ENCODE measurements at regions not wholly inside any gene's neighbourhood (a gene's known extent, or its start where the extent isn't known, plus 50 kb on each side); places are given as distances from the start of the nearest gene placed in this dataset.

- POLR2A ChIA-PET = no interaction called here
These were observed 69.9 kb upstream of the ANKRD10 start for GRCh38 chr13:110984798-110985197.

DNA sequence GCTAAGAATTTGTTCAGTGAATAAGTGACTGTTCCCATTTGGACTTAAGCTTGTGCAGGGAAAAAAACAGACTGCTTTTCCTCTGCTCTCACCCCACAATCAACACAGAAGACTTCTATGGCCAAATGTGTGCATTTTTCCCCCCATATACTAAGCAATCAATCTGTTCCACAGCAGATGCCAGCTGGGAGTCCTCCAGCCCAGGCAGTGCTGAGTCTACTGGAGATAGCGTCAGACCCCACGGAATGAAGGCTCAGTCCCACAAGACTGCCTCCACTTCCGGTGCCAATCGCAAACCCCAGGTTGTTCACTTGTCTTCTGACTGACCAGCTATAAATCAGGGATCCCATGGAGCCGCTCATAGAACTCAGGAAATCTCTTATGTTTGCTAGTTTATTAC lies 69.5 kb upstream of the ANKRD10 start:
- ChIA-PET POLR2A (no interaction called here), CTCF (no interaction called here)
- DNase-seq = no peak
- BruUV-seq (replicated peaks) = no TSS peak
- no peaks in the 10 kb centered on the region for H3K4me1 ChIP-seq
- peaks cover 32% of the 10 kb centered on the region for H3K27me3 Mint-ChIP-seq (ENCODE audit: insufficient read depth, unreplicated experiment)
- H3K4me1 Mint-ChIP-seq (ENCODE audit: low read depth, unreplicated experiment) = no peaks in the 10 kb centered on the region
- H3K9me3 Mint-ChIP-seq (ENCODE audit: unreplicated experiment) = no peaks in the 10 kb centered on the region
- no peaks in the 10 kb centered on the region for H3K9me3 ChIP-seq
- no peaks in the 10 kb centered on the region for H3K36me3 ChIP-seq (ENCODE audit: control insufficient read depth, insufficient read depth, low read length)
- H3K4me3 Mint-ChIP-seq (ENCODE audit: unreplicated experiment) = no peak overlapping the region
- H3K27ac Mint-ChIP-seq (ENCODE audit: unreplicated experiment) = no peak overlapping the region
- intact Hi-C loops (cut with micrococcal nuclease; ENCODE audit: unreplicated experiment) = no loop called here
- TF ChIP-seq CTCF (IDR thresholded peaks at IDR 0.05; ENCODE audit: insufficient read depth in 1 of 2, low read depth in 1 of 2, low read length in 1 of 2, severe bottlenecking in 1 of 2, unreplicated experiment in 1 of 2) = no peak
- no peaks in the 10 kb centered on the region for H3K36me3 Mint-ChIP-seq (ENCODE audit: insufficient read depth, unreplicated experiment)
- no peaks in the 10 kb centered on the region for H3K27me3 ChIP-seq (replicated peaks; ENCODE audit: control insufficient read depth, insufficient read depth, low read length)
- no peak overlapping the region for H3K4me3 ChIP-seq (ENCODE audit: low read depth, low read length)

More at GRCh38 chr13:110984798-110985197, 69.9 kb upstream of the ANKRD10 start:
- TF ChIP-seq CTCF (IDR thresholded peaks at IDR 0.05; ENCODE audit: insufficient read depth in 1 of 2, low read depth in 1 of 2, low read length in 1 of 2, severe bottlenecking in 1 of 2, unreplicated experiment in 1 of 2) = no peak
- Mint-ChIP-seq H3K36me3 (ENCODE audit: insufficient read depth, unreplicated experiment) (no peaks in the 10 kb centered on the region), H3K4me1 (ENCODE audit: low read depth, unreplicated experiment) (no peaks in the 10 kb centered on the region), H3K4me3 (ENCODE audit: unreplicated experiment) (no peak overlapping the region), H3K27ac (ENCODE audit: unreplicated experiment) (no peak overlapping the region), H3K9me3 (ENCODE audit: unreplicated experiment) (no peaks in the 10 kb centered on the region), H3K27me3 (ENCODE audit: insufficient read depth, unreplicated experiment) (peaks cover 32% of the 10 kb centered on the region)
- BruUV-seq (replicated peaks) = no TSS peak
- Histone ChIP-seq H3K9me3 (no peaks in the 10 kb centered on the region), H3K4me3 (ENCODE audit: low read depth, low read length) (no peak overlapping the region), H3K27me3 (replicated peaks; ENCODE audit: control insufficient read depth, insufficient read depth, low read length) (no peaks in the 10 kb centered on the region), H3K36me3 (ENCODE audit: control insufficient read depth, insufficient read depth, low read length) (no peaks in the 10 kb centered on the region), H3K4me1 (no peaks in the 10 kb centered on the region)
- CTCF ChIA-PET = no interaction called here
- DNase-seq = no peak
- intact Hi-C loops (cut with micrococcal nuclease; ENCODE audit: unreplicated experiment) = no loop called here

DNA sequence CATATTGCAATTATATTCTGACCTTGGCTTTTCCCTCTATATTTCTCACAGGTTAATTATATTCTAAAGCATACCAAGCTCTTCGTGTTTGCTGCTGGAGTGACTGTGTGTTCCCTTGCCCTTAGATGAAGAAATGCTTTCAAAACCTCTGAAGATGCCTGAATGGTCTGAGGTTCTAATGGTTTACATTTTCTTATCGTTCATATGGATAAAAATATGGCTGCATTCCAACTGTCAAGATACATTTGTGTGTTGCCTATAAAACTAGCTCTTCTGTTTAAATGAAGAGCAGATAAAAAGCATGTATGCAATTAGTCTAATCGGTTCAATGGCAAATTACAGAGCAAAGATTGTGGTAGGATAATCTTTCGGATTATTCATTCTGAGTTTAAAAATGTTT lies 68.4 kb upstream of the ANKRD10 start:
- no peaks in the 10 kb centered on the region for H3K36me3 Mint-ChIP-seq (ENCODE audit: insufficient read depth, unreplicated experiment)
- POLR2A ChIA-PET = no interaction called here
- H3K4me3 ChIP-seq (ENCODE audit: low read depth, low read length) = no peak overlapping the region
- no peak for DNase-seq
- no peaks in the 10 kb centered on the region for H3K4me1 Mint-ChIP-seq (ENCODE audit: low read depth, unreplicated experiment)
- H3K9me3 Mint-ChIP-seq (ENCODE audit: unreplicated experiment) = no peaks in the 10 kb centered on the region
- H3K4me1 ChIP-seq = no peaks in the 10 kb centered on the region
- no peak overlapping the region for H3K4me3 Mint-ChIP-seq (ENCODE audit: unreplicated experiment)
- no TSS peak for BruUV-seq (replicated peaks)
- H3K36me3 ChIP-seq (ENCODE audit: control insufficient read depth, insufficient read depth, low read length) = no peaks in the 10 kb centered on the region
- TF ChIP-seq CTCF (IDR thresholded peaks at IDR 0.05; ENCODE audit: insufficient read depth in 1 of 2, low read depth in 1 of 2, low read length in 1 of 2, severe bottlenecking in 1 of 2, unreplicated experiment in 1 of 2) = no peak
- no peak overlapping the region for H3K27ac Mint-ChIP-seq (ENCODE audit: unreplicated experiment)
- no peaks in the 10 kb centered on the region for H3K9me3 ChIP-seq
- H3K27me3 ChIP-seq (replicated peaks; ENCODE audit: control insufficient read depth, insufficient read depth, low read length) = no peaks in the 10 kb centered on the region
- peaks cover 28% of the 10 kb centered on the region for H3K27me3 Mint-ChIP-seq (ENCODE audit: insufficient read depth, unreplicated experiment)
- intact Hi-C loops (cut with micrococcal nuclease; ENCODE audit: unreplicated experiment) = no loop called here
- CTCF ChIA-PET = no interaction called here

All from Caco-2 (cell line).